CD4-positive, alpha-beta T cell treated with Interleukin-15 for 1 hour (primary cell): ENCODE measurements at regions not wholly inside any gene's neighbourhood (a gene's known extent, or its start where the extent isn't known, plus 50 kb on each side); places are given as distances from the start of the nearest gene placed in this dataset.

Experiments used
- DNase-seq: peaks from one replicate; pipeline ENCODE4 v3.0.0-alpha.2; 2020

DNA sequence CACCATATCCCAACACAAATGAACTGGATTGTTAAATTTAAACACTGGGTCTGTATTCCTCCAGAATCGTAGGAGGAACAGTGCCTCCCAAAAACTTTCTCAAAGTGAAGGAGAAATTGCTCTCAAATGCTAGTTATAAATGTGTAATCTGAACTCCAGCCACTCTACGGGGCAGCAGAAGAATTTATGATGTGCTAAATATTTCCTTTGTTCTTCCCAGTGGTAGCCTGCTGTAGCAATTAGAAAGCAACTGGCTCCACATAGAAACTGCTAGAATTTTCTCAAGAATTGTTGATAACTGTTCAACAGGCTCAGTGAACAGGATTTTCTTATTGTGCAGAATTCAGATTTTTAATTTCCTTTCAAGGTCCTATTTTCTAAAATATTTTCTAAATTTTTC lies 49.8 kb upstream of the EYA4 start:
- no peak for DNase-seq
